ENCODE measurements at regions not wholly inside any gene's neighbourhood (a gene's known extent, or its start where the extent isn't known, plus 50 kb on each side); places are given as distances from the start of the nearest gene placed in this dataset.

DNA sequence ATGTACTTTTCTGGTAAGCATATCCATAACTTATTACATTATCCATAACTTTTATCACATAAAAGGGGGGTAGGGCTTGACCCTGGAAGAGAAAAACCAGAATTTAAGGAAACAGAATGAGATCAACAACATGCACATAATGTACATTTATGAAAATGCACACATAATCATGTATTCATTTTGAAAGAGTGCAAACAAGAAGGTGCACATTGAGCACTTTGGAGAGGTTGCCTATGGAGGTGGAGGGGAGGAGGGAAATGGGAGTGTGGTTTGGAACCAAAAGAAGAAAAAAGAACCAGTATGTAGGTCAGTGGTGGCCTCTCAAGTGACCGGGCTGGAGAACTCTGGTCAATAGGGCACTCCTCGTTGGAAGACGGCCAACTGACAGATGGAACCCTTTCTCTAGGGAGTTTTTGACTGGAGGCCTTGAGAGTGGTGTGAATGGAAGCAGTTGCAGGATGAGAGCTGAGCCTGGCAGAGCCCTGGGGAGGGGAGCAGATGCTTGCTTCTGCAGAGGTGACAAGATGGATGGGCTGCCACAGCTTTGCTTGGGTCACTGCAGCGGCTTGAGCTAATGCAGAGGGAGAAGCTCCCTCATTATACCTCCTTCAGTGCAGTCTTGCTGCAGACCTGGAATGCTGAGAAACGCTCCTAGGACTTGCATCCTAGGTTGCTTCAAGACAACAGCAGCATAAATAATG lies 192.7 kb downstream of the SEC23IP start:
- Histone ChIP-seq H3K79me2 (ENCODE audit: low read depth) (no peaks in the 10 kb centered on the region), H3K9ac (no peak overlapping the region), H3F3A (ENCODE audit: low read depth) (no peaks in the 10 kb centered on the region), H3K4me1 (no peaks in the 10 kb centered on the region), H2AFZ (replicated peaks) (no peak overlapping the region), H3K9me3 (ENCODE audit: low read depth) (no peaks in the 10 kb centered on the region), H3K36me3 (no peaks in the 10 kb centered on the region), H4K20me1 (ENCODE audit: low read depth) (no peaks in the 10 kb centered on the region), H3K4me2 (no peak overlapping the region), H3K27me3 (no peaks in the 10 kb centered on the region), H3K27ac (no peak overlapping the region), H3K4me3 (no peak overlapping the region)
- Mint-ChIP-seq H3K36me3 (no peaks in the 10 kb centered on the region), H3K4me1 (no peaks in the 10 kb centered on the region), H3K4me3 (no peak overlapping the region), H3K9me3 (no peaks in the 10 kb centered on the region), H3K27me3 (ENCODE audit: insufficient read depth, low read depth) (no peaks in the 10 kb centered on the region), H3K27ac (no peak overlapping the region)
- no peak for DNase-seq (ENCODE audit: low spot score)
- TF ChIP-seq EZH2phosphoT487 (IDR thresholded peaks at IDR 0.05): no peak
- no peak for TF ChIP-seq CTCF (IDR thresholded peaks at IDR 0.05)
- TF ChIP-seq EZH2 (IDR thresholded peaks at IDR 0.05): no peak

DNA sequence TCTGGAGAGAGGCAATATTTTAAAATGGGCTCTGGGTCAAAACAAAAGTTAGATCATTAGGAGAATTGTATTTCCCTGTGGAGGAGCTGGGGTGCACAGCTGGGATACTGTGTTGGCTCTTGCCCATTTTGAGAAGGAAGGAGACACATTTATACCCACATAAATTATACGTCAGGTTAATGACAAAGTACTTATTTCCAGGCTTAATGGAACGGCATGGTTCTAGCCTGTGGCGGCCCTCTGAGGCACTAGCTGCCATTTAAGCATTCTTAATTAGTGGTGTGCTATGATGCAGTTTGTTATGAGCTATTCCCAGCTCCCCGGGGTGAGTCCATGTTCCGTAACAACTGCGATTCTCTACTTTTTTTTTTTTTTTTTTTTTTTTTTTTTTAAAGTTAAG lies 193.5 kb downstream of the SEC23IP start:
- Histone ChIP-seq H3K27me3 (no peaks in the 10 kb centered on the region), H3K79me2 (ENCODE audit: low read depth) (no peaks in the 10 kb centered on the region), H3K9me3 (ENCODE audit: low read depth) (no peaks in the 10 kb centered on the region), H3K27ac (no peak overlapping the region), H2AFZ (replicated peaks) (no peak overlapping the region), H3K4me1 (no peaks in the 10 kb centered on the region), H4K20me1 (ENCODE audit: low read depth) (no peaks in the 10 kb centered on the region), H3K4me2 (no peak overlapping the region), H3K36me3 (no peaks in the 10 kb centered on the region), H3F3A (ENCODE audit: low read depth) (no peaks in the 10 kb centered on the region), H3K4me3 (no peak overlapping the region), H3K9ac (no peak overlapping the region)
- no peak overlapping the region for H3K27ac Mint-ChIP-seq
- TF ChIP-seq EZH2 (IDR thresholded peaks at IDR 0.05) (no peak), EZH2phosphoT487 (IDR thresholded peaks at IDR 0.05) (no peak), CTCF (IDR thresholded peaks at IDR 0.05) (no peak)
- no peaks in the 10 kb centered on the region for H3K27me3 Mint-ChIP-seq (ENCODE audit: insufficient read depth, low read depth)
- no peaks in the 10 kb centered on the region for H3K36me3 Mint-ChIP-seq
- no peak for DNase-seq (ENCODE audit: low spot score)
- H3K4me3 Mint-ChIP-seq: no peak overlapping the region
- no peaks in the 10 kb centered on the region for H3K9me3 Mint-ChIP-seq
- no peaks in the 10 kb centered on the region for H3K4me1 Mint-ChIP-seq

DNA sequence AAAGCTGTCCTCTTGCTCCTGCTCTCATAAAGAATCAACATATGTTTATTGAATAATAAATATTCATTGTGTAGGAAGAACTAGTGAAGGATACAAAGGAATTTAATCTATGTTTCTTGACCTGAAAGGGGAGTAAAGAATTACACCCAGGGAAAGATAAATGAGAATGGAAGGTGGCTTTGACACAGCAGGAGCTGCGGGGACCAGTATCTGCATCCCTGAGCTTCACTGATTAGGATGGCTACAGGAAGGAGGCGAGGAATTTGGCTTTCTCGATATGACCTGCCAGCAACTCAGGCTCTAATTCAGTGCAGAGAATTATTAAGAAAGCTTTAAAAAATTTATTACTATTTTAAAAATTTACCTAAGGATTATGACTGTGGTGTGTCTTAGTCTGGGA lies 194.6 kb downstream of the SEC23IP start:
- Histone ChIP-seq H3K79me2 (ENCODE audit: low read depth) (no peaks in the 10 kb centered on the region), H4K20me1 (ENCODE audit: low read depth) (no peaks in the 10 kb centered on the region), H3K36me3 (no peaks in the 10 kb centered on the region), H3F3A (ENCODE audit: low read depth) (no peaks in the 10 kb centered on the region), H3K4me1 (no peaks in the 10 kb centered on the region), H3K4me3 (no peak overlapping the region), H3K27ac (no peak overlapping the region), H3K9ac (no peak overlapping the region), H3K9me3 (ENCODE audit: low read depth) (no peaks in the 10 kb centered on the region), H2AFZ (replicated peaks) (no peak overlapping the region), H3K27me3 (no peaks in the 10 kb centered on the region), H3K4me2 (no peak overlapping the region)
- Mint-ChIP-seq H3K4me3 (no peak overlapping the region), H3K36me3 (no peaks in the 10 kb centered on the region), H3K9me3 (no peaks in the 10 kb centered on the region), H3K27ac (no peak overlapping the region), H3K27me3 (ENCODE audit: insufficient read depth, low read depth) (peaks cover 2% of the 10 kb centered on the region), H3K4me1 (no peaks in the 10 kb centered on the region)
- no peak for DNase-seq (ENCODE audit: low spot score)
- TF ChIP-seq CTCF (IDR thresholded peaks at IDR 0.05) (no peak), EZH2phosphoT487 (IDR thresholded peaks at IDR 0.05) (no peak), EZH2 (IDR thresholded peaks at IDR 0.05) (no peak)

Measured in neural progenitor cell (in vitro differentiated cells).